ENCODE measurements at regions not wholly inside any gene's neighbourhood (a gene's known extent, or its start where the extent isn't known, plus 50 kb on each side); places are given as distances from the start of the nearest gene placed in this dataset.

DNA sequence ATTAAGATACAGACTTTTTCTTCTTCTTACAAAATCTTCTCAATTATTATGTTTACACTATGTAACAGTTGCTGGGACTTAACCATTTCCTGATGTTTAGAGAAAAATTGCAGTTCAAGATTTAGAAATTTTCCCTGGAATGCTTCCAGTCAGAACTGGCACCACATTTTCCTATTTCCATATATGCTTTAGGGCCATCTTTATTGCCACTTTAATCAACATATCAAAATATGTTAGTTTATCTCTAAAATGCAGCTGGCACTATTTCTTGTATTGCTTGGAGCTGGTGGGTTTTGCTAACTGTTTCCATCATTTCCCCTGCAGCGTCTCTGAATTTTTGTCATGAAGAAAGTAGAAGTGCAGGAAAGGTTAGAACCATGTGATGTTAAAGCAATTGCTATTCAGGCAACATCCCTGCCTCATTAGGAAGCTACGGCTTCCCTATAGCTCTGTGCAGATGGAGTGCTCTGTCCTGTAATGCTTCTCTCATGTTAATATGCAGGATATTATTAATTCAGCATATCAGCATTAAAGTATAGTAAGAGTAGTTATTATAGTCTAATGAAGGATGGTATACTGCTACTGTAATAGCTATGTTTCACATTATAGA, 269.1 kb downstream of the MTRR start:
- no peak for DNase-seq (ENCODE audit: extremely low read depth, insufficient read length)

DNA sequence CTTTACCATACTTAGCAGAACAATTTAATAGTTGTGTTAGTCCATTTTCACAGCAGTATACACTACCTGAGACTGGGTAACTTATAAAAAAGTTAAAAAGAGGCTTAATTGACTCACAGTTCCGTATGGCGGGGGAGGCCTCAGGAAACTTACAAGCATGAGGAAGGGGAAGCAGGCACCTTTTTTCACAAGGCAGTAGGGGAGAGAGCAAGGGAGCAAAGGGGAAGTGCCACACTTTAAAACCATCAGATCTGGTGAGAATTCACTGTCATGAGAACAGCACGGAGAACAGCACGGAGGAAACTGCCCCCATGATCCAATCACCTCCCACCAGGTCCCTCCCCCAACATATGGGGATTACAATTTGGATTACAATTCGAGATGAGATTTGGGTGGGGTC, 269.9 kb downstream of the MTRR start:
- DNase-seq (ENCODE audit: extremely low read depth, insufficient read length) = no peak
- Histone ChIP-seq H3K36me3 (ENCODE audit: control insufficient read depth, insufficient read depth, low read length) (no peaks in the 10 kb centered on the region), H3K4me3 (replicated peaks; ENCODE audit: low read depth, low read length) (no peak overlapping the region), H3K27me3 (replicated peaks; ENCODE audit: control insufficient read depth, insufficient read depth, low read length) (no peaks in the 10 kb centered on the region)
- TF ChIP-seq, protein P1, sequence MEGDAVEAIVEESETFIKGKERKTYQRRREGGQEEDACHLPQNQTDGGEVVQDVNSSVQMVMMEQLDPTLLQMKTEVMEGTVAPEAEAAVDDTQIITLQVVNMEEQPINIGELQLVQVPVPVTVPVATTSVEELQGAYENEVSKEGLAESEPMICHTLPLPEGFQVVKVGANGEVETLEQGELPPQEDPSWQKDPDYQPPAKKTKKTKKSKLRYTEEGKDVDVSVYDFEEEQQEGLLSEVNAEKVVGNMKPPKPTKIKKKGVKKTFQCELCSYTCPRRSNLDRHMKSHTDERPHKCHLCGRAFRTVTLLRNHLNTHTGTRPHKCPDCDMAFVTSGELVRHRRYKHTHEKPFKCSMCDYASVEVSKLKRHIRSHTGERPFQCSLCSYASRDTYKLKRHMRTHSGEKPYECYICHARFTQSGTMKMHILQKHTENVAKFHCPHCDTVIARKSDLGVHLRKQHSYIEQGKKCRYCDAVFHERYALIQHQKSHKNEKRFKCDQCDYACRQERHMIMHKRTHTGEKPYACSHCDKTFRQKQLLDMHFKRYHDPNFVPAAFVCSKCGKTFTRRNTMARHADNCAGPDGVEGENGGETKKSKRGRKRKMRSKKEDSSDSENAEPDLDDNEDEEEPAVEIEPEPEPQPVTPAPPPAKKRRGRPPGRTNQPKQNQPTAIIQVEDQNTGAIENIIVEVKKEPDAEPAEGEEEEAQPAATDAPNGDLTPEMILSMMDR (IDR thresholded peaks at IDR 0.05; ENCODE audit: insufficient read depth, low read length, poor library complexity, severe bottlenecking) = no peak

More for the DNA sequence above, 269.1 kb downstream of the MTRR start:
- no peaks in the 10 kb centered on the region for H3K36me3 ChIP-seq (ENCODE audit: control insufficient read depth, insufficient read depth, low read length)
- TF ChIP-seq, protein P1 (IDR thresholded peaks at IDR 0.05; ENCODE audit: insufficient read depth, low read length, poor library complexity, severe bottlenecking) = no peak
- H3K27me3 ChIP-seq (replicated peaks; ENCODE audit: control insufficient read depth, insufficient read depth, low read length) = no peaks in the 10 kb centered on the region
- H3K4me3 ChIP-seq (replicated peaks; ENCODE audit: low read depth, low read length) = no peak overlapping the region

DNA sequence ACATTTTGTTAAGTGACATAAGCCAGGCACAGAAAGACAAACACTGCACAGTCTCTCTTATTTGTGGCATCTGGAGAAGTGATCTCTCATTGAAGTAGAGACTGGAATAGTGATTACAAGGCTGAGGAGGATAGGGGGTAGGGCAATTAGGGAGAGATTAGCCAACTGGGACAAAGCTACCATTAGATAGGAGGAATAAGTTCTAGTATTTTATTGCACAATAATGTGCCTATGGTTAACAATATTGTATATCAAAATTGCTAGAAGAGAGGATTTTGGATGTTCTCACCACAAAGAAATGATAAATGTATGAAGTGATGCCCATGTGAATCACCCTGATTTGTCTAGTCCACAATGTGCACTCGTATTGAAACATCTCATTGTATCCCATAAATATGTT, 281.8 kb downstream of the MTRR start:
- no peak for DNase-seq (ENCODE audit: extremely low read depth, insufficient read length)
- no peak overlapping the region for H3K4me3 ChIP-seq (replicated peaks; ENCODE audit: low read depth, low read length)
- no peaks in the 10 kb centered on the region for H3K36me3 ChIP-seq (ENCODE audit: control insufficient read depth, insufficient read depth, low read length)
- TF ChIP-seq, protein P1 (IDR thresholded peaks at IDR 0.05; ENCODE audit: insufficient read depth, low read length, poor library complexity, severe bottlenecking) = no peak
- H3K27me3 ChIP-seq (replicated peaks; ENCODE audit: control insufficient read depth, insufficient read depth, low read length) = no peaks in the 10 kb centered on the region

DNA sequence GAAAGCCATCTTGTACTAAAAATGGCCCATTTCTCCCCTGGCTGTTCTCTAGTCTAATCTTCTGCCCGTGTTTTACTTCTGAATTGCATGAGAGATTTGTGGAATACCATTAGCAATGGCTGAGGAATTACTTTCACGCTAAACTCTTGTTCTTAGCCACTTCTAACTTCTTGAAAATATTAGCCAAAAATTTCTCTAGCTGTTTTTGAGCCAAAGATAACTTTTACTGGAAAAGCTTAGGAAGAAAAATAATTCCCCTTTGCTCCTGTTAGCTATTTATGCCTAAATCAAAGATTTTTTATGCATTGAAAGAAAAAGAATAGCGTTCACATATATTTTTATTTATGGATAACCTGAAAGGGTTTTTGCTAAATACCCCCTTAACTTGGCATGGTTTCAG, 287.8 kb downstream of the MTRR start:
- no peaks in the 10 kb centered on the region for H3K36me3 ChIP-seq (ENCODE audit: control insufficient read depth, insufficient read depth, low read length)
- TF ChIP-seq, protein P1 (IDR thresholded peaks at IDR 0.05; ENCODE audit: insufficient read depth, low read length, poor library complexity, severe bottlenecking) = no peak
- no peaks in the 10 kb centered on the region for H3K27me3 ChIP-seq (replicated peaks; ENCODE audit: control insufficient read depth, insufficient read depth, low read length)
- H3K4me3 ChIP-seq (replicated peaks; ENCODE audit: low read depth, low read length) = no peak overlapping the region
- no peak for DNase-seq (ENCODE audit: extremely low read depth, insufficient read length)

DNA sequence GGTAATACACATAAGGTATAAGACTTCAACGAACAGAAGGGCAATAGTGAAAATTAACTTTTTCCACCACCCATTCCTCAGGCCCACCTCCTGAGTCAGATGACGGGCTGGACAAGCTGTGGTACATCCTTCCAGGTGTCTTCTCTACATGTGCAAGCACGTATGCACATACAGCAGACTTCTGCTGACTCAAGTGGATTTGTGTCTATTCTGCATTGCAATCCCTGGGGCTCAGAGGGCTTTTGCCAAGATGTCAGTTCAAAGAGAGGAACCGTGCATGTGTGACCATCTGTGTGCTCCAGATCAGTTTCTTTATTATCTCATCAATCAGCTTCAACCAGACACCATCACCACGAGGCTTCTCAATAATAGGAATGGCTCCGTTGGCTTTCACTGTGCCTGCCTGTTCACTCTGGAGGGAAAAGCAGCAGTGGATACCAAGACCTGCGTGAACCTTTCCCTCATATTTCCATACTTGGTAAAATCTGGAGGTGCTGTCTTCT, 288.4 kb downstream of the MTRR start:
- H3K36me3 ChIP-seq (ENCODE audit: control insufficient read depth, insufficient read depth, low read length) = no peaks in the 10 kb centered on the region
- TF ChIP-seq, protein P1 (IDR thresholded peaks at IDR 0.05; ENCODE audit: insufficient read depth, low read length, poor library complexity, severe bottlenecking) = no peak
- no peak overlapping the region for H3K4me3 ChIP-seq (replicated peaks; ENCODE audit: low read depth, low read length)
- no peaks in the 10 kb centered on the region for H3K27me3 ChIP-seq (replicated peaks; ENCODE audit: control insufficient read depth, insufficient read depth, low read length)
- DNase-seq (ENCODE audit: extremely low read depth, insufficient read length) = no peak

Data from GM06990 (cell line).